Prostate gland (tissue), 2 donors: ENCODE measurements at regions not wholly inside any gene's neighbourhood (a gene's known extent, or its start where the extent isn't known, plus 50 kb on each side); places are given as distances from the start of the nearest gene placed in this dataset.

Experiments used
- CTCF ChIP-seq, 4 experiments: fragments of 200-600 bp in 2 of 4; fragments of 450-650 bp in 2 of 4; sonication (generic) in 2 of 4; IDR thresholded peaks; 1 replicate in 3 of 4; 2 replicates in 1 of 4; pipeline ENCODE4 v1.5.1; 2016 to 2019; ENCODE audit warnings: antibody characterized with exemption in 4 of 4, mild to moderate bottlenecking in 2 of 4, moderate library complexity in 2 of 4
- POLR2AphosphoS5 ChIP-seq: sonication (generic); formaldehyde crosslinking; IDR thresholded peaks from one replicate; pipeline ENCODE4 v1.6.1; 2017; ENCODE audit warnings: antibody characterized with exemption

- TF ChIP-seq CTCF (IDR thresholded peaks at IDR 0.05) = no peak
- no peak for TF ChIP-seq POLR2AphosphoS5
These were observed 203.3 kb upstream of the JUN start for GRCh38 chr1:58986996-58987767.
